GM19240 (cell line): ENCODE measurements at regions not wholly inside any gene's neighbourhood (a gene's known extent, or its start where the extent isn't known, plus 50 kb on each side); places are given as distances from the start of the nearest gene placed in this dataset.

ENCODE experiments used
- DNase-seq: peaks from one replicate; pipeline ENCODE4 v3.0.0; 2011; ENCODE audit warnings: low spot score; ENCODE audit not compliant: insufficient read length

DNA sequence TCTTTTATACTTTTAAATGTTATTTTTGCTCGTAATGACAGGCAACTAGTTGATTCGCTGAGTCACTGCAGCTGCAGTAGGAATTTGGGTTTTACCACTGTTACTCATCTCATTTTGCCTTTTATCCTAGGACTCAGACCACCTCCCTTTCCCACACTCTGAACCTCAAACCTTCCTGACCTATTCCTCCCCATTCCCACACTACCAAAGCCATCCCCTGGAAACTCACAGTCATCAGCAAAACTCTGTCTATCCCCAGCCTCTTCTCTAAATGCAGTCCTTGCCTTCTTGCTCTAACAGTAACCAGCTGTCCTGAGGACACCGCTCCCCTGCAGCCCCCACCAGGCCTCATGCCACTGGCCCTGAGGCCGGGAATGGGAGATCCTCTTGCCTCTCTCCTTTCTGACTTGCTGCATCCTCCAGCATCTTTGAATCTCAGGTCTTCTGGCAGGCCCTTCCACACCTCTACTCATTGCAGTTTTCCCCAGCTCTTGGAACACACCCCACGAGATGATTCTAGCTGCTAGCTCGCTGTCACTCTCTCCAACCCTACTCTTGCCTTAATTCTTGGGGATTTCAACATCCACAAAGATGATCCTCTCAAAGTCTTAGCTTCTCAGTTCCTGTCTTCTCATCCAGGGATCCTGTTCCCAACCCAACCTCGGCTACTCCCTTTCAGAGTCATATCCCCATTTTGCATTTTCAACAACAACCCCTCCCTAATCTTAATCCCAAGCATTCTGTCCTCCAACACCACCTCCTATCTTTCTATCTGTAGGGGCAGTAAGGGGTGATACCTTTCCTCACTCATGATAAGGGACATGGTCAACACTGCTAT is 55.9 kb upstream of the C3orf80 start:
- DNase-seq = no peak

DNA sequence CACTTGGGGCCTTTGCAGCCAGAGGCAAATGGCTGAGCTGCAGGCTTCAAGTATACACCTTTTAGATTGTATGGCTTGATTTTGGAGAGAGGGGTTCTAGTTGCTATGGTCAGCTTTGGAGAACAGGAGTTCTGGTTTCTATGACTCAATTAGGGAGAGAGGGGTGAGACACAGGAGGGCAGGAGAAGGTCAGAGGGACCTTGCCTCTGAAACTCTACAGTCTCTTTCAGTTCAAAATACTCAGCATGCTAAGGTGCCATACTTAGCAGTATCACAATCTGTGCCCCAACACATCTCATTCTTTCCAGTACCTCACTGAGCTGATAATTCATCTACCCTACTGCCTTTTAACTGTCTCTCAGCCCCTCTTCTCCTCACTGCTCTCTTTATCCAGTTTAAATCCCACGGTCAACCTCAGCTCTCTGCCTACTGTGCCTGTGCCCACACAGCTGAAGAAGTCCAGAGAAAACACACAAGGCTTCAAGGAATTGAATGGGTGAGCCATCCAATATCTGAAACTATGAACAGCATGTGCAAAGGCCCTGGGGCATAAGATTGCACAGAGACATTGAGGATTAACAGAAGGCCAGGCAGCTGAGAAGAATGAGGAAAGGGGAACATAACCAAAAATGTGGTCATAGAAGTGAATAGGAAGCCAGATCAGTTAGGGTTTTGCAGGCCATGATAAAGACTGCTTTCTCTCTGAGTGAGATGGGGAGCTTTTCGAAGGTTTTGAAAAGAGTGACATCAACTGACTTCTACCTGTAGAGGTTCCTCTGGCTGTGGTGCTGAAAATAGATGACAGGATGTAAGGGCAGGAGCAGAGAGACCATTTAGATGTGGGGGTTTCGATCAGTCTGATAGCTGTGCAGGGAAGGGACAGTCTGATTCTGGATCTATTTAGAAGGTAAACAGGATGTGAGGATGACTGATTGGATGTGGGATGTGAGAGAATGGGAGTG is 54.5 kb upstream of the C3orf80 start:
- DNase-seq = peak; percentile 13

DNA sequence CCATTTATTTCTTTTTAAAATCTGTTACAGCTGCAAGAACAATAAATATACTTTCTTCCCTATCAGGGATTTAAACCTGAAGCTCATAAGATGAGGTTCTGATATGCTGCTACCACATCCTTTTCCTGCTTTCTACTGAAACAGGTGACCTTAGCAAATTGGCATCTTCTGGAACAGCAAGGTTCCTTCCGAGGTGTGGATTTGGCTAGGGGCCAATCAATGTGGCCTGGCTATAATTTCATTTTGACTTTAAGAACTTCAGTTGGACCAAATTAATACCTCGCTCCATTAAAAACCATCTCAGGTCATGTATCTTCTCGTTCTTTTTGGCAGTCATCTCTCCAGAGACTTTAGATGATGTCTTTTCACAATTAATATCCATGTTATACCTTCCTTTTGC is 53.4 kb upstream of the C3orf80 start:
- DNase-seq = no peak

DNA sequence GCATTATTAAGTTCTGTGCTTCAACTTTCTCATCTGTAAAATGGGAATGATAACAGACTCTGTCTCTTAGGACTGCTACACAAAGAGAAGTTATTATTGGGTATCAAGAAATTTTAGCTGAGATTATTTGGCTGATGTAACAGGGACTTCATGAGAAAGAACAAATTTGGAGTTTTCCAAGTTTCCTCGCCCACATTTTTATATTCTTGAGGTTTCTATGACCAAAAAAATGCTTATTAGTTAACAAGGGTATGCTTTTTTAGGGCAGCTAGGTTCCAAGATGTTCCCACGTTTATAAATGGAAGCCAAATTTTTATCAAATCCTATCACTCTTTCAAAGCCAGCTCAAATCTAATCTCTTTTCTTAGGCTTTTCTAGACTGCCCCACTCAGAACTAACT is 50.6 kb upstream of the C3orf80 start:
- no peak for DNase-seq
